NB4 (cell line): ENCODE measurements at regions not wholly inside any gene's neighbourhood (a gene's known extent, or its start where the extent isn't known, plus 50 kb on each side); places are given as distances from the start of the nearest gene placed in this dataset.

ENCODE experiments used
- DNase-seq: peaks from one replicate; pipeline ENCODE4 v3.0.0; 2010; ENCODE audit warnings: low read depth
- H3K4me3 ChIP-seq: one replicate; pipeline ENCODE4 v1.5.1; 2011; ENCODE audit warnings: mild to moderate bottlenecking, low read depth, low read length, moderate library complexity
- MAX ChIP-seq: IDR thresholded peaks from 2 replicates; pipeline ENCODE4 v1.6.1; 2011; ENCODE audit warnings: low read depth, low read length
- MYC ChIP-seq: IDR thresholded peaks from 2 replicates; pipeline ENCODE4 v1.6.1; 2011; ENCODE audit warnings: low read depth, low read length
- POLR2A ChIP-seq: IDR thresholded peaks from 2 replicates; pipeline ENCODE4 v1.6.1; 2011; ENCODE audit warnings: mild to moderate bottlenecking; ENCODE audit not compliant: insufficient read length; ENCODE audit errors: extremely low read depth
- TF ChIP-seq, protein P1 (sequence below): IDR thresholded peaks from one replicate; pipeline ENCODE4 v1.5.1; 2012; ENCODE audit warnings: low read depth, low read length

DNA sequence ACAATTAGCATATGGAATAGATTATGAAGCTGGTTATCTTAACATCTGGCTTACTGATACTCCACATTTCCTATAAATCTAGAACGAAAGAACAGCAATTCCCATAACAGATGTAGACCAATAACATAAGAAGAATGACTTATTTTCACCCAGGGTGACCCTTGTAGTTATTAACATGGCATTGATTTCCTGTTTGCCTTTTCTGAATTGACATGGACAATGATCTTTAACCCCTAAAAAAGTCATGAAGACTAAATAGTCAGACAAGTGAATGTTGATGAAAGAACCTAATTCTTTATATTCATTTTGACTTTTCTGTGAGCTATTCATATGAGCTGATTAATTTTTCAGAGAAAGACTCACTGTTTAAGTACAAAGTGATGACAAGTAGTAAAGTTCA lies 175.3 kb upstream of the CD180 start:
- TF ChIP-seq MYC (no peak), POLR2A (no peak), MAX (no peak)
- TF ChIP-seq, protein P1, sequence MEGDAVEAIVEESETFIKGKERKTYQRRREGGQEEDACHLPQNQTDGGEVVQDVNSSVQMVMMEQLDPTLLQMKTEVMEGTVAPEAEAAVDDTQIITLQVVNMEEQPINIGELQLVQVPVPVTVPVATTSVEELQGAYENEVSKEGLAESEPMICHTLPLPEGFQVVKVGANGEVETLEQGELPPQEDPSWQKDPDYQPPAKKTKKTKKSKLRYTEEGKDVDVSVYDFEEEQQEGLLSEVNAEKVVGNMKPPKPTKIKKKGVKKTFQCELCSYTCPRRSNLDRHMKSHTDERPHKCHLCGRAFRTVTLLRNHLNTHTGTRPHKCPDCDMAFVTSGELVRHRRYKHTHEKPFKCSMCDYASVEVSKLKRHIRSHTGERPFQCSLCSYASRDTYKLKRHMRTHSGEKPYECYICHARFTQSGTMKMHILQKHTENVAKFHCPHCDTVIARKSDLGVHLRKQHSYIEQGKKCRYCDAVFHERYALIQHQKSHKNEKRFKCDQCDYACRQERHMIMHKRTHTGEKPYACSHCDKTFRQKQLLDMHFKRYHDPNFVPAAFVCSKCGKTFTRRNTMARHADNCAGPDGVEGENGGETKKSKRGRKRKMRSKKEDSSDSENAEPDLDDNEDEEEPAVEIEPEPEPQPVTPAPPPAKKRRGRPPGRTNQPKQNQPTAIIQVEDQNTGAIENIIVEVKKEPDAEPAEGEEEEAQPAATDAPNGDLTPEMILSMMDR: no peak
- DNase-seq: no peak
- H3K4me3 ChIP-seq: no peak overlapping the region

GRCh38 chr5:67366691-67367395 lies 170.2 kb upstream of the CD180 start:
- H3K4me3 ChIP-seq: no peak overlapping the region
- no peak for TF ChIP-seq POLR2A
- TF ChIP-seq, protein P1: no peak
- TF ChIP-seq MAX: no peak
- no peak for TF ChIP-seq MYC
- DNase-seq: no peak

DNA sequence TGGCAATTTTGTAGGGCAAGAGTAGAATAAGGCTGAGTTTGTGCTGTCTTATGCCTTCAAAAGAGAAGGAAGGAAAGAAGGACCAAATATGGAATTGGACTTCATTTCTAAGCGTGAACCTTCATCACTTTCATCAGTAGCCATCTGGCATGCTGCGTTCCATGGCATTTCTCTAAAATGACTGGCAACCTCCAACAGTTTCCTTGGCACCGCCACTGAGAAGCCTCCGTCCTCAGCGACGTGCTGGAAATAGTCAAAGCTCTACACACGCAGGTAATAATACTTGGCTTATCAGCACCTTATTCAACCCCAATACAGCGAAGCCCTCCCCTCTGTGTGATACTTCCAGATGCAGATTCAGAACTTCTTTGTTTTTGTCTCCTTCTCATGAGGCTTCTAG lies 169.7 kb upstream of the CD180 start:
- no peak overlapping the region for H3K4me3 ChIP-seq
- TF ChIP-seq, protein P1: no peak
- no peak for TF ChIP-seq MAX
- TF ChIP-seq MYC: no peak
- TF ChIP-seq POLR2A: no peak
- no peak for DNase-seq

- TF ChIP-seq POLR2A (no peak), MAX (no peak), MYC (no peak)
- TF ChIP-seq, protein P1: no peak
- H3K4me3 ChIP-seq: no peak overlapping the region
- no peak for DNase-seq
Measured at GRCh38 chr5:67364381-67364970, 167.9 kb upstream of the CD180 start.

DNA sequence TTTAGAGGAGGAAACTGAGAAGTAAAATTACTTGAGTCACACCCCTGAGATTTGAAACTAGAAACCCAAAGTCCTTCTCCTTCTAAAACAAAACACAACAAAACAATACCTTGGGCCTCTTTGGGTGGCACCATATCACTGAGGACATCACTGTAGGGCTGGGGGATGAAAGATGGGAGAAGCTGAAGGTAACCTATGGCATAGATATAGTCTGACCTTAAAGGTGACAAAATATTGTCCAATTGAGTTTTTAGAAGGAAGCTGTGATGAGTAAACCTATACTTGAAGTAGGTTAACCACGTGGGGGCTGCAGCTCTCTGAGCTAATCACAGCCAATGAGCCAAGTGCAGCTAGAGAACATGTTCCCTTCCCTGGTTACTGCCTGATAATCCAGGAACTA lies 167.4 kb upstream of the CD180 start:
- no peak for TF ChIP-seq MAX
- no peak for TF ChIP-seq MYC
- no peak for TF ChIP-seq POLR2A
- TF ChIP-seq, protein P1: no peak
- H3K4me3 ChIP-seq: no peak overlapping the region
- no peak for DNase-seq
